HepG2 (cell line): ENCODE measurements at regions not wholly inside any gene's neighbourhood (a gene's known extent, or its start where the extent isn't known, plus 50 kb on each side); places are given as distances from the start of the nearest gene placed in this dataset.

Source experiments
- ATAC-seq: fragments of 200-7000 bp; cut with Tn5 transposase; 3 replicates; pipeline ENCODE4 v1.9.1; 2020; ENCODE audit warnings: mild to moderate bottlenecking, moderate library complexity
- BruUV-seq: library from RNA; stranded (reverse); fragments of 400-500 nt; replicated peaks from 2 replicates; lab custom pipeline; 2021; lab: Mats Ljungman, UMichigan
- CTCF ChIA-PET: fragments of 300-600 bp; formaldehyde crosslinking; extraction: SDS; loops from one replicate; lab custom pipeline; 2021; ENCODE audit warnings: low total read pairs, inconsistent platforms, low intra/inter-chr PET ratio; lab: Yijun Ruan, JAX
- POLR2A ChIA-PET: fragments of 350-600 bp; sonication (Branson Sonifier 250); formaldehyde crosslinking; loops from one replicate; lab custom pipeline; 2020; ENCODE audit warnings: antibody characterized with exemption, inconsistent platforms; lab: Yijun Ruan, JAX
- DNase-seq: peaks from one replicate; pipeline ENCODE4 v3.0.0-alpha.2; 2015; ENCODE audit warnings: low spot score
- FAIRE-seq: peaks from 3 replicates; lab custom pipeline; 2011; peaks lifted over from hg19 to GRCh38; lab: Jason Lieb, UNC
- H2AFZ ChIP-seq: one replicate; pipeline ENCODE4 v1.6.1; 2011; ENCODE audit warnings: low read length, inconsistent platforms
- H3K27ac ChIP-seq: fragments of 300-600 bp; 3 replicates; pipeline ENCODE4 v1.8.0; 2011; ENCODE audit warnings: mixed run types, mild to moderate bottlenecking, mixed read lengths, low read length, inconsistent platforms; ENCODE audit not compliant: insufficient read depth; ENCODE audit errors: extremely low read length
- H3K27me3 ChIP-seq, 2 experiments: fragments of 200-600 bp in 1 of 2; 2 replicates in 1 of 2; 3 replicates in 1 of 2; pipeline versions ENCODE4 v1.6.0 to v1.8.0; 2011; ENCODE audit warnings: low read length in 2 of 2, mild to moderate bottlenecking in 2 of 2, moderate library complexity in 2 of 2, inconsistent platforms in 1 of 2; ENCODE audit not compliant: insufficient read depth in 2 of 2, control insufficient read depth in 1 of 2
- H3K36me3 ChIP-seq, 2 experiments: fragments of 200-600 bp in 1 of 2; replicated peaks in 1 of 2; 2 replicates in 1 of 2; 3 replicates in 1 of 2; pipeline versions ENCODE4 v1.5.1 to v1.8.0; 2011; ENCODE audit warnings: low read length in 2 of 2, inconsistent platforms in 1 of 2; ENCODE audit not compliant: insufficient read depth in 2 of 2, control insufficient read depth in 1 of 2
- H3K4me1 ChIP-seq: 2 replicates; pipeline ENCODE4 v1.5.1; 2012; ENCODE audit warnings: low read length, inconsistent platforms; ENCODE audit not compliant: insufficient read depth
- H3K4me2 ChIP-seq: 2 replicates; pipeline ENCODE4 v1.6.0; 2011; ENCODE audit warnings: low read depth, low read length, inconsistent platforms
- H3K4me3 ChIP-seq, 3 experiments: fragments of 200-600 bp in 1 of 3; sonication (generic), shearing (Covaris generic) in 1 of 3; replicated peaks in 1 of 3; 2 replicates each; pipeline ENCODE4 v1.5.1; 2011 to 2016; ENCODE audit warnings: low read length in 3 of 3, inconsistent platforms in 2 of 3, low read depth in 2 of 3, mild to moderate bottlenecking in 2 of 3, control low read depth in 1 of 3, mixed read lengths in 1 of 3; ENCODE audit not compliant: insufficient read depth in 1 of 3
- H3K79me2 ChIP-seq: one replicate; pipeline ENCODE4 v1.6.1; 2011; ENCODE audit warnings: low read length, inconsistent platforms; ENCODE audit not compliant: insufficient read depth
- H3K9ac ChIP-seq: 2 replicates; pipeline ENCODE4 v1.6.0; 2011; ENCODE audit warnings: mild to moderate bottlenecking, low read depth, low read length, inconsistent platforms; ENCODE audit not compliant: insufficient read depth
- H3K9me3 ChIP-seq: 2 replicates; pipeline ENCODE4 v1.5.1; 2012; ENCODE audit warnings: mild to moderate bottlenecking, low read length
- H4K20me1 ChIP-seq: 2 replicates; pipeline ENCODE4 v1.6.0; 2011; ENCODE audit warnings: inconsistent platforms, mild to moderate bottlenecking, low read length, moderate library complexity; ENCODE audit not compliant: insufficient read depth
- ATRX ChIP-seq: sonication (generic); formaldehyde crosslinking; IDR thresholded peaks from 2 replicates; pipeline ENCODE4 v1.4.0; 2020; ENCODE audit warnings: missing genetic modification reagents, borderline replicate concordance
- DPF2 ChIP-seq: sonication (generic); formaldehyde crosslinking; IDR thresholded peaks from 2 replicates; pipeline ENCODE4 v1.4.0; 2020; ENCODE audit warnings: mild to moderate bottlenecking, low read depth, missing genetic modification reagents, borderline replicate concordance
- FOSL2 ChIP-seq: sonication (generic); formaldehyde crosslinking; IDR thresholded peaks from 2 replicates; pipeline ENCODE4 v1.4.0; 2020; ENCODE audit warnings: missing genetic modification reagents
- KDM6A ChIP-seq: IDR thresholded peaks from 2 replicates; pipeline ENCODE4 v1.6.1; 2016; ENCODE audit warnings: low read depth
- MIER2 ChIP-seq: IDR thresholded peaks from 2 replicates; pipeline ENCODE4 v1.6.1; 2016; ENCODE audit warnings: missing biosample characterization, missing genetic modification reagents
- PHF8 ChIP-seq: sonication (generic); formaldehyde crosslinking; IDR thresholded peaks from 2 replicates; pipeline ENCODE4 v1.5.0; 2020; ENCODE audit warnings: missing genetic modification reagents
- POLR2AphosphoS2 ChIP-seq: IDR thresholded peaks from 2 replicates; pipeline ENCODE4 v1.6.1; 2011; ENCODE audit warnings: low read depth, low read length, improper control_type of control experiment
- SMARCE1 ChIP-seq: fragments of 450-650 bp; IDR thresholded peaks from 2 replicates; pipeline ENCODE4 v1.6.1; 2017; ENCODE audit warnings: borderline replicate concordance
- SNAPC5 ChIP-seq: sonication (generic); formaldehyde crosslinking; IDR thresholded peaks from 2 replicates; pipeline ENCODE4 v1.8.1; 2023; ENCODE audit warnings: mild to moderate bottlenecking, missing genetic modification reagents, borderline replicate concordance
- ZBTB10 ChIP-seq: sonication (generic); formaldehyde crosslinking; IDR thresholded peaks from 2 replicates; pipeline ENCODE4 v1.4.0; 2020; ENCODE audit warnings: missing genetic modification reagents, borderline replicate concordance
- ZBTB21 ChIP-seq: sonication (generic); formaldehyde crosslinking; IDR thresholded peaks from 2 replicates; pipeline ENCODE4 v1.4.0; 2020; ENCODE audit warnings: missing genetic modification reagents
- ZFX ChIP-seq: sonication (generic); formaldehyde crosslinking; IDR thresholded peaks from 2 replicates; pipeline ENCODE4 v1.4.0; 2020; ENCODE audit warnings: mild to moderate bottlenecking, low read depth, missing genetic modification reagents, moderate library complexity
- ZNF143 ChIP-seq: sonication (generic); formaldehyde crosslinking; IDR thresholded peaks from 2 replicates; pipeline ENCODE4 v1.4.0; 2020; ENCODE audit warnings: missing genetic modification reagents
- ZNF20 ChIP-seq: sonication (generic); formaldehyde crosslinking; IDR thresholded peaks from 2 replicates; pipeline ENCODE4 v1.4.0; 2020; ENCODE audit warnings: mild to moderate bottlenecking, moderate library complexity, missing genetic modification reagents
- WGBS: methylation state at CpG from one replicate; pipeline ENCODE4 v1.1.6; 2017; ENCODE audit warnings: low lambda C conversion rate; 5-methylcytosine and 5-hydroxymethylcytosine counted together
- in situ Hi-C: cut with HindIII; loops from 2 replicates; pipeline ENCODE4 v1.10.0; 2017; ENCODE audit warnings: low pct_unique_long_range_greater_than_20kb; ENCODE audit not compliant: extremely low pct_ligation_motif_present
- intact Hi-C: fragments of 100-400 bp; cut with micrococcal nuclease; formaldehyde crosslinking; loops from one replicate; pipeline ENCODE4 v1.10.0; 2022; ENCODE audit not compliant: unreplicated experiment

- DNase-seq (peak; percentile 52), ATAC-seq (peak; percentile 31; the same call in 2 of the 3 replicates), FAIRE-seq (no peak)
- no peaks in the 10 kb centered on the region for H3K36me3 ChIP-seq
- TF ChIP-seq ZBTB10 (CRISPR knock-in tag) = no peak
- peak; percentile 39; the same call in 1 of the 2 replicates for TF ChIP-seq FOSL2 (CRISPR knock-in tag)
- no peak for TF ChIP-seq SNAPC5 (CRISPR knock-in tag)
- H3K4me2 ChIP-seq = no peak overlapping the region
- no peak overlapping the region for H3K4me3 ChIP-seq
- no peak overlapping the region for H3K27ac ChIP-seq
- in situ Hi-C loops = no loop called here
- H3K9ac ChIP-seq = no peak overlapping the region
- peaks cover 32% of the 10 kb centered on the region; the same call in 1 of the 2 replicates for H3K9me3 ChIP-seq
- H2AFZ ChIP-seq = no peak overlapping the region
- no peaks in the 10 kb centered on the region for H3K27me3 ChIP-seq
- H3K79me2 ChIP-seq = no peaks in the 10 kb centered on the region
- ChIA-PET POLR2A (no interaction called here), CTCF (no interaction called here)
- intact Hi-C loops = no loop called here
- no peaks in the 10 kb centered on the region for H3K4me1 ChIP-seq
- no TSS peak for BruUV-seq
- 0% methylated on average over 1 of the region's 2 CpGs for WGBS
- H4K20me1 ChIP-seq = no peaks in the 10 kb centered on the region
Observed at GRCh38 chr6:92577077-92577719, 842.2 kb downstream of the EPHA7 start.

DNA sequence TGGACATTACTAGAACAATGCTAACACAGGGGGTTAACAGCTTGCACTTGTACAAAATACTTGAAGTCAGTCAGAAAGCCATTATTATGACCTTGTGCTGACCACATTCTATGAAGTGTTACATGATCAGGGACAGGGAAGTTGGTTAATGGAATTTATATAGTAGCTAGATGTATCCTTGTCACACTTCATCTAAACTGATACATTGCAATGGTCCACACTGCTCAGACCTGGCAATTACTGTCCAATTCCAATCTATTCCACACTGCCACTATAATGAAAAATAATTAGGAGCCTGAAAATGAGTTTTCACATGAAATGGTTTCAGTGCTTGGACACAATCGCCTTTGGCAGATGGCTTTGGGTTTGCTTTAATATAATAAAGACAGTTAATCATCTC, 850.8 kb downstream of the EPHA7 start:
- no peaks in the 10 kb centered on the region for H3K9me3 ChIP-seq
- FAIRE-seq = no peak
- H3K4me2 ChIP-seq = no peak overlapping the region
- H3K36me3 ChIP-seq = no peaks in the 10 kb centered on the region
- no peak overlapping the region for H3K4me3 ChIP-seq
- no peaks in the 10 kb centered on the region for H3K79me2 ChIP-seq
- H3K27me3 ChIP-seq = no peaks in the 10 kb centered on the region
- H2AFZ ChIP-seq = no peak overlapping the region
- H3K9ac ChIP-seq = no peak overlapping the region
- intact Hi-C loops (no loop called here), in situ Hi-C loops (no loop called here)
- no peaks in the 10 kb centered on the region for H4K20me1 ChIP-seq
- no TSS peak for BruUV-seq
- WGBS = 4% methylated on average over 1 of the region's 1 CpG
- no peaks in the 10 kb centered on the region for H3K4me1 ChIP-seq
- no peak for ATAC-seq
- ChIA-PET CTCF (no interaction called here), POLR2A (no interaction called here)
- no peak for DNase-seq
- H3K27ac ChIP-seq = no peak overlapping the region
- TF ChIP-seq ZNF143 (CRISPR knock-in tag) (no peak), ZBTB21 (CRISPR knock-in tag) (no peak), KDM6A (CRISPR knock-in tag) (no peak), ZFX (CRISPR knock-in tag) (no peak), MIER2 (CRISPR knock-in tag) (no peak), POLR2AphosphoS2 (no peak), ZNF20 (CRISPR knock-in tag) (no peak), SMARCE1 (no peak), ATRX (CRISPR knock-in tag) (no peak), DPF2 (CRISPR knock-in tag) (no peak), PHF8 (CRISPR knock-in tag) (no peak)
